HepG2 (cell line): ENCODE measurements at regions not wholly inside any gene's neighbourhood (a gene's known extent, or its start where the extent isn't known, plus 50 kb on each side); places are given as distances from the start of the nearest gene placed in this dataset.

Experiments used
- ATAC-seq: fragments of 200-7000 bp; cut with Tn5 transposase; 3 replicates; pipeline ENCODE4 v1.9.1; 2020; ENCODE audit warnings: mild to moderate bottlenecking, moderate library complexity
- BruUV-seq: library from RNA; stranded (reverse); fragments of 400-500 nt; replicated peaks from 2 replicates; lab custom pipeline; 2021; lab: Mats Ljungman, UMichigan
- CTCF ChIA-PET: fragments of 300-600 bp; formaldehyde crosslinking; extraction: SDS; loops from one replicate; lab custom pipeline; 2021; ENCODE audit warnings: low total read pairs, inconsistent platforms, low intra/inter-chr PET ratio; lab: Yijun Ruan, JAX
- POLR2A ChIA-PET: fragments of 350-600 bp; sonication (Branson Sonifier 250); formaldehyde crosslinking; loops from one replicate; lab custom pipeline; 2020; ENCODE audit warnings: antibody characterized with exemption, inconsistent platforms; lab: Yijun Ruan, JAX
- DNase-seq: peaks from one replicate; pipeline ENCODE4 v3.0.0-alpha.2; 2015; ENCODE audit warnings: low spot score
- FAIRE-seq: peaks from 3 replicates; lab custom pipeline; 2011; peaks lifted over from hg19 to GRCh38; lab: Jason Lieb, UNC
- H2AFZ ChIP-seq: one replicate; pipeline ENCODE4 v1.6.1; 2011; ENCODE audit warnings: low read length, inconsistent platforms
- H3K27ac ChIP-seq: fragments of 300-600 bp; 3 replicates; pipeline ENCODE4 v1.8.0; 2011; ENCODE audit warnings: mixed run types, mild to moderate bottlenecking, mixed read lengths, low read length, inconsistent platforms; ENCODE audit not compliant: insufficient read depth; ENCODE audit errors: extremely low read length
- H3K27me3 ChIP-seq, 2 experiments: fragments of 200-600 bp in 1 of 2; 2 replicates in 1 of 2; 3 replicates in 1 of 2; pipeline versions ENCODE4 v1.6.0 to v1.8.0; 2011; ENCODE audit warnings: low read length in 2 of 2, mild to moderate bottlenecking in 2 of 2, moderate library complexity in 2 of 2, inconsistent platforms in 1 of 2; ENCODE audit not compliant: insufficient read depth in 2 of 2, control insufficient read depth in 1 of 2
- H3K36me3 ChIP-seq, 2 experiments: fragments of 200-600 bp in 1 of 2; replicated peaks in 1 of 2; 2 replicates in 1 of 2; 3 replicates in 1 of 2; pipeline versions ENCODE4 v1.5.1 to v1.8.0; 2011; ENCODE audit warnings: low read length in 2 of 2, inconsistent platforms in 1 of 2; ENCODE audit not compliant: insufficient read depth in 2 of 2, control insufficient read depth in 1 of 2
- H3K4me1 ChIP-seq: 2 replicates; pipeline ENCODE4 v1.5.1; 2012; ENCODE audit warnings: low read length, inconsistent platforms; ENCODE audit not compliant: insufficient read depth
- H3K4me2 ChIP-seq: 2 replicates; pipeline ENCODE4 v1.6.0; 2011; ENCODE audit warnings: low read depth, low read length, inconsistent platforms
- H3K4me3 ChIP-seq, 3 experiments: fragments of 200-600 bp in 1 of 3; sonication (generic), shearing (Covaris generic) in 1 of 3; replicated peaks in 1 of 3; 2 replicates each; pipeline ENCODE4 v1.5.1; 2011 to 2016; ENCODE audit warnings: low read length in 3 of 3, inconsistent platforms in 2 of 3, low read depth in 2 of 3, mild to moderate bottlenecking in 2 of 3, control low read depth in 1 of 3, mixed read lengths in 1 of 3; ENCODE audit not compliant: insufficient read depth in 1 of 3
- H3K79me2 ChIP-seq: one replicate; pipeline ENCODE4 v1.6.1; 2011; ENCODE audit warnings: low read length, inconsistent platforms; ENCODE audit not compliant: insufficient read depth
- H3K9ac ChIP-seq: 2 replicates; pipeline ENCODE4 v1.6.0; 2011; ENCODE audit warnings: mild to moderate bottlenecking, low read depth, low read length, inconsistent platforms; ENCODE audit not compliant: insufficient read depth
- H3K9me3 ChIP-seq: 2 replicates; pipeline ENCODE4 v1.5.1; 2012; ENCODE audit warnings: mild to moderate bottlenecking, low read length
- H4K20me1 ChIP-seq: 2 replicates; pipeline ENCODE4 v1.6.0; 2011; ENCODE audit warnings: inconsistent platforms, mild to moderate bottlenecking, low read length, moderate library complexity; ENCODE audit not compliant: insufficient read depth
- CEBPG ChIP-seq: IDR thresholded peaks from 2 replicates; pipeline ENCODE4 v1.6.1; 2016
- CREB1 ChIP-seq, 2 experiments: fragments of 450-650 bp in 1 of 2; IDR thresholded peaks; 2 replicates each; pipeline ENCODE4 v1.6.1; 2016 to 2017; ENCODE audit warnings: control low read depth in 1 of 2, mild to moderate bottlenecking in 1 of 2, missing compliant biosample characterization in 1 of 2, missing genetic modification characterization in 1 of 2
- CREM ChIP-seq, 2 experiments: sonication (generic) in 1 of 2; formaldehyde crosslinking in 1 of 2; IDR thresholded peaks; 2 replicates each; pipeline versions ENCODE4 v1.4.0 to v1.6.1; 2016 to 2020; ENCODE audit warnings: antibody characterized with exemption in 1 of 2, mild to moderate bottlenecking in 1 of 2, missing genetic modification reagents in 1 of 2
- ESRRA ChIP-seq: sonication (generic); formaldehyde crosslinking; IDR thresholded peaks from 2 replicates; pipeline ENCODE4 v1.5.1; 2020; ENCODE audit warnings: mild to moderate bottlenecking, low read depth, missing genetic modification reagents
- FIP1L1 ChIP-seq: fragments of 200-400 bp; formaldehyde crosslinking; IDR thresholded peaks from 2 replicates; pipeline ENCODE4 v1.6.1; 2018; ENCODE audit warnings: low read depth, mild to moderate bottlenecking, low read length, moderate library complexity, borderline replicate concordance; ENCODE audit not compliant: insufficient read depth
- FOSL1 ChIP-seq: sonication (generic); formaldehyde crosslinking; IDR thresholded peaks from 2 replicates; pipeline ENCODE4 v1.9.0; 2021; ENCODE audit warnings: missing genetic modification reagents, borderline replicate concordance
- GZF1 ChIP-seq: sonication (generic); formaldehyde crosslinking; IDR thresholded peaks from 2 replicates; pipeline ENCODE4 v1.5.1; 2020; ENCODE audit warnings: mild to moderate bottlenecking, missing genetic modification reagents
- HNRNPL ChIP-seq: fragments of 200-400 bp; formaldehyde crosslinking; IDR thresholded peaks from 2 replicates; pipeline ENCODE4 v1.6.1; 2017; ENCODE audit warnings: mild to moderate bottlenecking, low read depth, low read length
- KDM1A ChIP-seq: IDR thresholded peaks from 2 replicates; pipeline ENCODE4 v1.6.1; 2016; ENCODE audit warnings: missing compliant biosample characterization
- KLF11 ChIP-seq: IDR thresholded peaks from 2 replicates; pipeline ENCODE4 v1.6.1; 2016; ENCODE audit warnings: missing compliant biosample characterization
- MAF1 ChIP-seq: sonication (generic); formaldehyde crosslinking; IDR thresholded peaks from 2 replicates; pipeline ENCODE4 v1.5.0; 2020; ENCODE audit warnings: missing genetic modification reagents, borderline replicate concordance
- SATB2 ChIP-seq: sonication (generic); formaldehyde crosslinking; IDR thresholded peaks from 2 replicates; pipeline ENCODE4 v1.5.0; 2020; ENCODE audit warnings: missing genetic modification reagents
- SNAPC2 ChIP-seq: sonication (generic); formaldehyde crosslinking; IDR thresholded peaks from 2 replicates; pipeline ENCODE4 v1.8.1; 2022; ENCODE audit warnings: mild to moderate bottlenecking, missing genetic modification reagents
- SRSF1 ChIP-seq: fragments of 200-400 bp; formaldehyde crosslinking; optimal IDR thresholded peaks from 2 replicates; pipeline ENCODE3; 2017; ENCODE audit warnings: mild to moderate bottlenecking, low read depth, low read length, moderate library complexity
- ZFP1 ChIP-seq: IDR thresholded peaks from 2 replicates; pipeline ENCODE4 v1.6.1; 2016
- ZNF431 ChIP-seq: sonication (generic); formaldehyde crosslinking; IDR thresholded peaks from 2 replicates; pipeline ENCODE4 v1.9.0; 2022; ENCODE audit warnings: missing genetic modification reagents, low read depth, mild to moderate bottlenecking, borderline replicate concordance
- WGBS: methylation state at CpG from one replicate; pipeline ENCODE4 v1.1.6; 2017; ENCODE audit warnings: low lambda C conversion rate; 5-methylcytosine and 5-hydroxymethylcytosine counted together
- in situ Hi-C: cut with HindIII; loops from 2 replicates; pipeline ENCODE4 v1.10.0; 2017; ENCODE audit warnings: low pct_unique_long_range_greater_than_20kb; ENCODE audit not compliant: extremely low pct_ligation_motif_present
- intact Hi-C: fragments of 100-400 bp; cut with micrococcal nuclease; formaldehyde crosslinking; loops from one replicate; pipeline ENCODE4 v1.10.0; 2022; ENCODE audit not compliant: unreplicated experiment
- TF ChIP-seq, protein P1 (sequence below): sonication (generic); formaldehyde crosslinking; IDR thresholded peaks from 2 replicates; pipeline ENCODE4 v1.4.0; 2020; ENCODE audit warnings: missing genetic modification reagents
- TF ChIP-seq, protein P2 (sequence below): sonication (generic); formaldehyde crosslinking; IDR thresholded peaks from 2 replicates; pipeline ENCODE4 v1.4.0; 2020; ENCODE audit warnings: mild to moderate bottlenecking, missing genetic modification reagents
- TF ChIP-seq, protein P3 (sequence below): sonication (generic); formaldehyde crosslinking; IDR thresholded peaks from 2 replicates; pipeline ENCODE4; 2020; ENCODE audit warnings: missing genetic modification reagents, mild to moderate bottlenecking, borderline replicate concordance
- TF ChIP-seq, protein P4 (sequence below): sonication (generic); formaldehyde crosslinking; IDR thresholded peaks from 2 replicates; pipeline ENCODE4 v1.4.0; 2020; ENCODE audit warnings: missing genetic modification reagents, borderline replicate concordance

DNA sequence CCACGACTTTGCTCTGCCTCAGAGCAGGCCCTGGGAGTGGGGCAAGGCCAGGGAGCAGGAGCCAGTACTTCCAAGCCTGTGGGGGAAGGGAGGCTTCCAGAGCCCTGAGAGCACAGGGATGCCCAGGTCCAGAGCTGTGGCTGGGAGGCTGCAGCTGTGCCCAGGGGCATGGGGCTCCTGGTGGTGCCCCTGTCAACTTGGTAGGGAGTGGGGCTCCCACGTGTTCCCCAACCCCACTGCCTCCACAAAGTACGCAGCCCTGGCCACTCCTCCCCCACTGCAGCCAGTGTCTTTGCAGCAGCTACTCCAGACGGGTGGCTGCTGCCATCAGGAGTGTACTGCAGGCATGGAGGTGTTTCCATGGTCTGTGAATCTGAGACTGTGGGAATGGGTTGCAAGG, 294.1 kb upstream of the SNX7 start:
- TF ChIP-seq, protein P1, sequence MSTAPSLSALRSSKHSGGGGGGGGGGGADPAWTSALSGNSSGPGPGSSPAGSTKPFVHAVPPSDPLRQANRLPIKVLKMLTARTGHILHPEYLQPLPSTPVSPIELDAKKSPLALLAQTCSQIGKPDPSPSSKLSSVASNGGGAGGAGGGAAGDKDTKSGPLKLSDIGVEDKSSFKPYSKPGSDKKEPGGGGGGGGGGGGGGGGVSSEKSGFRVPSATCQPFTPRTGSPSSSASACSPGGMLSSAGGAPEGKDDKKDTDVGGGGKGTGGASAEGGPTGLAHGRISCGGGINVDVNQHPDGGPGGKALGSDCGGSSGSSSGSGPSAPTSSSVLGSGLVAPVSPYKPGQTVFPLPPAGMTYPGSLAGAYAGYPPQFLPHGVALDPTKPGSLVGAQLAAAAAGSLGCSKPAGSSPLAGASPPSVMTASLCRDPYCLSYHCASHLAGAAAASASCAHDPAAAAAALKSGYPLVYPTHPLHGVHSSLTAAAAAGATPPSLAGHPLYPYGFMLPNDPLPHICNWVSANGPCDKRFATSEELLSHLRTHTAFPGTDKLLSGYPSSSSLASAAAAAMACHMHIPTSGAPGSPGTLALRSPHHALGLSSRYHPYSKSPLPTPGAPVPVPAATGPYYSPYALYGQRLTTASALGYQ (CRISPR knock-in tag): no peak
- no peak for TF ChIP-seq CREM (IDR thresholded peaks at IDR 0.05)
- TF ChIP-seq CREM (CRISPR knock-in tag; IDR thresholded peaks at IDR 0.05): no peak
- no peak for TF ChIP-seq CEBPG
- TF ChIP-seq ZNF431 (CRISPR knock-in tag): no peak
- TF ChIP-seq CREB1 (IDR thresholded peaks at IDR 0.05): no peak
- no peak for TF ChIP-seq CREB1 (CRISPR knock-in tag; IDR thresholded peaks at IDR 0.05)
- TF ChIP-seq, protein P2, sequence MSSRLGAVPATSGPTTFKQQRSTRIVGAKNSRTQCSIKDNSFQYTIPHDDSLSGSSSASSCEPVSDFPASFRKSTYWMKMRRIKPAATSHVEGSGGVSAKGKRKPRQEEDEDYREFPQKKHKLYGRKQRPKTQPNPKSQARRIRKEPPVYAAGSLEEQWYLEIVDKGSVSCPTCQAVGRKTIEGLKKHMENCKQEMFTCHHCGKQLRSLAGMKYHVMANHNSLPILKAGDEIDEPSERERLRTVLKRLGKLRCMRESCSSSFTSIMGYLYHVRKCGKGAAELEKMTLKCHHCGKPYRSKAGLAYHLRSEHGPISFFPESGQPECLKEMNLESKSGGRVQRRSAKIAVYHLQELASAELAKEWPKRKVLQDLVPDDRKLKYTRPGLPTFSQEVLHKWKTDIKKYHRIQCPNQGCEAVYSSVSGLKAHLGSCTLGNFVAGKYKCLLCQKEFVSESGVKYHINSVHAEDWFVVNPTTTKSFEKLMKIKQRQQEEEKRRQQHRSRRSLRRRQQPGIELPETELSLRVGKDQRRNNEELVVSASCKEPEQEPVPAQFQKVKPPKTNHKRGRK (CRISPR knock-in tag): no peak
- no peak for TF ChIP-seq MAF1 (CRISPR knock-in tag)
- TF ChIP-seq KDM1A (CRISPR knock-in tag): no peak
- TF ChIP-seq HNRNPL: no peak
- no peak for TF ChIP-seq FIP1L1
- TF ChIP-seq, protein P3, sequence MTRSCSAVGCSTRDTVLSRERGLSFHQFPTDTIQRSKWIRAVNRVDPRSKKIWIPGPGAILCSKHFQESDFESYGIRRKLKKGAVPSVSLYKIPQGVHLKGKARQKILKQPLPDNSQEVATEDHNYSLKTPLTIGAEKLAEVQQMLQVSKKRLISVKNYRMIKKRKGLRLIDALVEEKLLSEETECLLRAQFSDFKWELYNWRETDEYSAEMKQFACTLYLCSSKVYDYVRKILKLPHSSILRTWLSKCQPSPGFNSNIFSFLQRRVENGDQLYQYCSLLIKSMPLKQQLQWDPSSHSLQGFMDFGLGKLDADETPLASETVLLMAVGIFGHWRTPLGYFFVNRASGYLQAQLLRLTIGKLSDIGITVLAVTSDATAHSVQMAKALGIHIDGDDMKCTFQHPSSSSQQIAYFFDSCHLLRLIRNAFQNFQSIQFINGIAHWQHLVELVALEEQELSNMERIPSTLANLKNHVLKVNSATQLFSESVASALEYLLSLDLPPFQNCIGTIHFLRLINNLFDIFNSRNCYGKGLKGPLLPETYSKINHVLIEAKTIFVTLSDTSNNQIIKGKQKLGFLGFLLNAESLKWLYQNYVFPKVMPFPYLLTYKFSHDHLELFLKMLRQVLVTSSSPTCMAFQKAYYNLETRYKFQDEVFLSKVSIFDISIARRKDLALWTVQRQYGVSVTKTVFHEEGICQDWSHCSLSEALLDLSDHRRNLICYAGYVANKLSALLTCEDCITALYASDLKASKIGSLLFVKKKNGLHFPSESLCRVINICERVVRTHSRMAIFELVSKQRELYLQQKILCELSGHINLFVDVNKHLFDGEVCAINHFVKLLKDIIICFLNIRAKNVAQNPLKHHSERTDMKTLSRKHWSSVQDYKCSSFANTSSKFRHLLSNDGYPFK (CRISPR knock-in tag): no peak
- TF ChIP-seq SRSF1: no peak
- no peak for TF ChIP-seq SATB2 (CRISPR knock-in tag)
- TF ChIP-seq SNAPC2: no peak
- TF ChIP-seq ESRRA (CRISPR knock-in tag): no peak
- TF ChIP-seq KLF11 (CRISPR knock-in tag): no peak
- TF ChIP-seq GZF1 (CRISPR knock-in tag): no peak
- TF ChIP-seq, protein P4, sequence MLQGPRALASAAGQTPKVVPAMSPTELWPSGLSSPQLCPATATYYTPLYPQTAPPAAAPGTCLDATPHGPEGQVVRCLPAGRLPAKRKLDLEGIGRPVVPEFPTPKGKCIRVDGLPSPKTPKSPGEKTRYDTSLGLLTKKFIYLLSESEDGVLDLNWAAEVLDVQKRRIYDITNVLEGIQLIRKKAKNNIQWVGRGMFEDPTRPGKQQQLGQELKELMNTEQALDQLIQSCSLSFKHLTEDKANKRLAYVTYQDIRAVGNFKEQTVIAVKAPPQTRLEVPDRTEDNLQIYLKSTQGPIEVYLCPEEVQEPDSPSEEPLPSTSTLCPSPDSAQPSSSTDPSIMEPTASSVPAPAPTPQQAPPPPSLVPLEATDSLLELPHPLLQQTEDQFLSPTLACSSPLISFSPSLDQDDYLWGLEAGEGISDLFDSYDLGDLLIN (CRISPR knock-in tag): no peak
- no peak for TF ChIP-seq ZFP1
- TF ChIP-seq FOSL1 (CRISPR knock-in tag): no peak
- ATAC-seq: no peak

More for the DNA sequence above, 294.1 kb upstream of the SNX7 start:
- CTCF ChIA-PET: no interaction called here
- H3K4me3 ChIP-seq: no peak overlapping the region
- in situ Hi-C loops: no loop called here
- DNase-seq (no peak), FAIRE-seq (no peak)
- POLR2A ChIA-PET: no interaction called here
- no peaks in the 10 kb centered on the region for H3K27me3 ChIP-seq
- H3K4me2 ChIP-seq: no peak overlapping the region
- H3K36me3 ChIP-seq: no peaks in the 10 kb centered on the region
- H2AFZ ChIP-seq: no peak overlapping the region
- intact Hi-C loops: no loop called here
- H4K20me1 ChIP-seq: no peaks in the 10 kb centered on the region
- no CpG with 5 or more reads among the region's 4 CpGs for WGBS
- H3K27ac ChIP-seq: no peak overlapping the region
- no peaks in the 10 kb centered on the region for H3K79me2 ChIP-seq
- no peak overlapping the region for H3K9ac ChIP-seq
- no TSS peak for BruUV-seq
- H3K4me1 ChIP-seq: no peaks in the 10 kb centered on the region
- H3K9me3 ChIP-seq: no peaks in the 10 kb centered on the region
